OCI-LY3 (cell line): ENCODE measurements at regions not wholly inside any gene's neighbourhood (a gene's known extent, or its start where the extent isn't known, plus 50 kb on each side); places are given as distances from the start of the nearest gene placed in this dataset.

Experiments
- H2AFZ ChIP-seq: fragments of 200-600, 300-600 bp; shearing (Covaris generic); 2 replicates; pipeline ENCODE4 v1.6.0; 2014; ENCODE audit warnings: antibody characterized with exemption, low read depth, low read length
- H3K27ac ChIP-seq: fragments of 200-600, 300-600 bp; sonication (generic); 2 replicates; pipeline ENCODE4 v1.5.1; 2014; ENCODE audit warnings: mild to moderate bottlenecking, low read length, moderate library complexity, mixed read lengths
- H3K27me3 ChIP-seq: fragments of 200-600, 300-600 bp; sonication (generic); 2 replicates; pipeline ENCODE4 v1.6.1; 2014; ENCODE audit warnings: low read depth, low read length, mixed read lengths
- H3K36me3 ChIP-seq: fragments of 200-600, 300-600 bp; sonication (generic); replicated peaks from 2 replicates; pipeline ENCODE3; 2014; ENCODE audit warnings: low read depth, low read length, mixed read lengths
- H3K4me1 ChIP-seq: fragments of 300-600, 200-600 bp; sonication (generic); 2 replicates; pipeline ENCODE4 v1.6.1; 2014; ENCODE audit warnings: low read length, mixed read lengths
- H3K4me2 ChIP-seq: fragments of 200-600, 300-600 bp; sonication (generic); 2 replicates; pipeline ENCODE4 v1.6.1; 2014; ENCODE audit warnings: low read length, mixed read lengths
- H3K4me3 ChIP-seq: fragments of 300-600, 200-600 bp; sonication (generic); 2 replicates; pipeline ENCODE4 v1.5.1; 2014; ENCODE audit warnings: antibody characterized with exemption, mild to moderate bottlenecking, low read length, moderate library complexity
- H3K79me2 ChIP-seq: fragments of 300-600, 200-600 bp; shearing (Covaris generic); 2 replicates; pipeline ENCODE4 v1.6.1; 2014; ENCODE audit warnings: mild to moderate bottlenecking, low read length, mixed read lengths
- H3K9ac ChIP-seq: fragments of 300-600, 200-600 bp; shearing (Covaris generic); 2 replicates; pipeline ENCODE4 v1.6.0; 2014; ENCODE audit warnings: mild to moderate bottlenecking, low read length, moderate library complexity
- H3K9me3 ChIP-seq: fragments of 200-600, 300-600 bp; shearing (Covaris generic); 2 replicates; pipeline ENCODE4 v1.6.1; 2014; ENCODE audit warnings: low read length, mixed read lengths; ENCODE audit not compliant: insufficient read depth
- H4K20me1 ChIP-seq: fragments of 200-600, 300-600 bp; sonication (generic); 2 replicates; pipeline ENCODE4 v1.6.1; 2016; ENCODE audit warnings: low read length, mixed read lengths; ENCODE audit not compliant: insufficient read depth
- EZH2phosphoT487 ChIP-seq: fragments of 200-600 bp; shearing (Covaris generic); IDR thresholded peaks from 2 replicates; pipeline ENCODE4 v1.6.1; 2018; ENCODE audit warnings: antibody characterized with exemption, mixed run types, low read depth
- TF ChIP-seq, protein P1 (sequence below): fragments of 200-600, 300-600 bp; sonication (generic); IDR thresholded peaks from 2 replicates; pipeline ENCODE4 v1.5.1; 2014; ENCODE audit warnings: antibody characterized with exemption, low read length, low read depth

GRCh38 chr13:107387525-107387924, 819.6 kb upstream of the ARGLU1 start:
- Histone ChIP-seq H3K4me2 (no peak overlapping the region), H3K4me1 (no peaks in the 10 kb centered on the region), H3K9me3 (no peaks in the 10 kb centered on the region), H3K9ac (no peak overlapping the region), H2AFZ (no peak overlapping the region), H3K27me3 (no peaks in the 10 kb centered on the region), H3K4me3 (no peak overlapping the region), H3K36me3 (no peaks in the 10 kb centered on the region), H3K27ac (no peak overlapping the region), H4K20me1 (no peaks in the 10 kb centered on the region), H3K79me2 (no peaks in the 10 kb centered on the region)
- TF ChIP-seq EZH2phosphoT487: no peak
- TF ChIP-seq, protein P1, sequence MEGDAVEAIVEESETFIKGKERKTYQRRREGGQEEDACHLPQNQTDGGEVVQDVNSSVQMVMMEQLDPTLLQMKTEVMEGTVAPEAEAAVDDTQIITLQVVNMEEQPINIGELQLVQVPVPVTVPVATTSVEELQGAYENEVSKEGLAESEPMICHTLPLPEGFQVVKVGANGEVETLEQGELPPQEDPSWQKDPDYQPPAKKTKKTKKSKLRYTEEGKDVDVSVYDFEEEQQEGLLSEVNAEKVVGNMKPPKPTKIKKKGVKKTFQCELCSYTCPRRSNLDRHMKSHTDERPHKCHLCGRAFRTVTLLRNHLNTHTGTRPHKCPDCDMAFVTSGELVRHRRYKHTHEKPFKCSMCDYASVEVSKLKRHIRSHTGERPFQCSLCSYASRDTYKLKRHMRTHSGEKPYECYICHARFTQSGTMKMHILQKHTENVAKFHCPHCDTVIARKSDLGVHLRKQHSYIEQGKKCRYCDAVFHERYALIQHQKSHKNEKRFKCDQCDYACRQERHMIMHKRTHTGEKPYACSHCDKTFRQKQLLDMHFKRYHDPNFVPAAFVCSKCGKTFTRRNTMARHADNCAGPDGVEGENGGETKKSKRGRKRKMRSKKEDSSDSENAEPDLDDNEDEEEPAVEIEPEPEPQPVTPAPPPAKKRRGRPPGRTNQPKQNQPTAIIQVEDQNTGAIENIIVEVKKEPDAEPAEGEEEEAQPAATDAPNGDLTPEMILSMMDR: no peak

- no peaks in the 10 kb centered on the region for H3K9me3 ChIP-seq
- no peak overlapping the region for H3K4me2 ChIP-seq
- no peak overlapping the region for H3K4me3 ChIP-seq
- no peak overlapping the region for H3K27ac ChIP-seq
- no peaks in the 10 kb centered on the region for H3K27me3 ChIP-seq
- no peaks in the 10 kb centered on the region for H3K36me3 ChIP-seq
- H4K20me1 ChIP-seq: no peaks in the 10 kb centered on the region
- no peak overlapping the region for H2AFZ ChIP-seq
- no peak overlapping the region for H3K9ac ChIP-seq
- H3K4me1 ChIP-seq: no peaks in the 10 kb centered on the region
- H3K79me2 ChIP-seq: no peaks in the 10 kb centered on the region
- no peak for TF ChIP-seq EZH2phosphoT487
- TF ChIP-seq, protein P1: no peak
Observed at GRCh38 chr13:107379407-107380155, 811.6 kb upstream of the ARGLU1 start.

- Histone ChIP-seq H4K20me1 (no peaks in the 10 kb centered on the region), H3K27me3 (no peaks in the 10 kb centered on the region), H3K79me2 (no peaks in the 10 kb centered on the region), H3K9ac (no peak overlapping the region), H2AFZ (no peak overlapping the region), H3K4me3 (no peak overlapping the region), H3K9me3 (no peaks in the 10 kb centered on the region), H3K27ac (no peak overlapping the region), H3K36me3 (no peaks in the 10 kb centered on the region), H3K4me2 (no peak overlapping the region), H3K4me1 (peaks cover 5% of the 10 kb centered on the region; the same call in 1 of the 2 replicates)
- TF ChIP-seq, protein P1: no peak
- TF ChIP-seq EZH2phosphoT487: no peak
Observed at GRCh38 chr13:107376341-107377125, 808.6 kb upstream of the ARGLU1 start.

- Histone ChIP-seq H3K79me2 (no peaks in the 10 kb centered on the region), H3K27me3 (no peaks in the 10 kb centered on the region), H3K9ac (no peak overlapping the region), H3K4me1 (peaks cover 5% of the 10 kb centered on the region; the same call in 1 of the 2 replicates), H3K36me3 (no peaks in the 10 kb centered on the region), H3K4me3 (no peak overlapping the region), H3K4me2 (no peak overlapping the region), H3K27ac (no peak overlapping the region), H3K9me3 (no peaks in the 10 kb centered on the region), H4K20me1 (no peaks in the 10 kb centered on the region), H2AFZ (no peak overlapping the region)
- TF ChIP-seq, protein P1: no peak
- no peak for TF ChIP-seq EZH2phosphoT487
Observed at GRCh38 chr13:107375701-107376340, 807.9 kb upstream of the ARGLU1 start.
